HL-60 (cell line): ENCODE measurements at regions not wholly inside any gene's neighbourhood (a gene's known extent, or its start where the extent isn't known, plus 50 kb on each side); places are given as distances from the start of the nearest gene placed in this dataset.

ENCODE experiments used
- DNase-seq, 2 experiments: peaks; one replicate each; pipeline ENCODE4 v3.0.0-alpha.2; 2010 to 2020; ENCODE audit warnings: low read depth in 1 of 2, low spot score in 1 of 2
- H3K27ac ChIP-seq: fragments of 250-450 bp; sonication (Bioruptor Pico); replicated peaks from 2 replicates; pipeline ENCODE4 v1.5.1; 2020; ENCODE audit warnings: mild to moderate bottlenecking, moderate library complexity
- H3K27me3 ChIP-seq: fragments of 250-450 bp; sonication (Bioruptor Pico); 2 replicates; pipeline ENCODE4 v1.5.1; 2021; ENCODE audit warnings: mild to moderate bottlenecking, moderate library complexity; ENCODE audit not compliant: insufficient read depth, poor library complexity, severe bottlenecking
- H3K4me3 ChIP-seq: replicated peaks from 2 replicates; pipeline ENCODE4 v1.5.1; 2011; ENCODE audit warnings: mild to moderate bottlenecking, control low read depth, low read length; ENCODE audit not compliant: insufficient read depth
- CTCF ChIP-seq: IDR thresholded peaks from one replicate; pipeline ENCODE4 v1.5.1; 2011; ENCODE audit warnings: low read length, control low read depth, inconsistent platforms; ENCODE audit not compliant: insufficient read depth
- GABPA ChIP-seq: IDR thresholded peaks from 2 replicates; pipeline ENCODE4 v1.6.1; 2012; ENCODE audit warnings: low read depth
- POLR2AphosphoS5 ChIP-seq: IDR thresholded peaks from 2 replicates; pipeline ENCODE4 v1.6.1; 2012; ENCODE audit warnings: low read depth
- REST ChIP-seq: IDR thresholded peaks from 2 replicates; pipeline ENCODE4 v1.6.1; 2012; ENCODE audit warnings: low read depth; ENCODE audit not compliant: insufficient replicate concordance
- SPI1 ChIP-seq: IDR thresholded peaks from 2 replicates; pipeline ENCODE4 v1.6.1; 2012; ENCODE audit warnings: low read depth, mild to moderate bottlenecking, borderline replicate concordance

- DNase-seq: no peak
- TF ChIP-seq GABPA (no peak), SPI1 (no peak), CTCF (no peak)
- H3K27ac ChIP-seq: no peak overlapping the region
- H3K4me3 ChIP-seq: no peak overlapping the region
- H3K27me3 ChIP-seq: no peaks in the 10 kb centered on the region
These were observed 833.9 kb downstream of the FSTL5 start for GRCh38 chr4:161329852-161330251.

GRCh38 chr4:161321706-161322105 lies 842.1 kb downstream of the FSTL5 start:
- no peak for DNase-seq
- Histone ChIP-seq H3K27me3 (no peaks in the 10 kb centered on the region), H3K27ac (no peak overlapping the region), H3K4me3 (no peak overlapping the region)
- no peak for TF ChIP-seq CTCF

- Histone ChIP-seq H3K27ac (no peak overlapping the region), H3K27me3 (no peaks in the 10 kb centered on the region), H3K4me3 (no peak overlapping the region)
- peak; percentile 6 to 44 for DNase-seq
- TF ChIP-seq CTCF (peak; percentile 26), POLR2AphosphoS5 (no peak)
These were observed 843.4 kb downstream of the FSTL5 start for GRCh38 chr4:161320377-161320776.

GRCh38 chr4:161317000-161317399 lies 846.8 kb downstream of the FSTL5 start:
- no peak overlapping the region for H3K4me3 ChIP-seq
- DNase-seq: no peak
- TF ChIP-seq REST: no peak
- no peak for TF ChIP-seq GABPA
- TF ChIP-seq CTCF: no peak
- no peak for TF ChIP-seq SPI1
- TF ChIP-seq POLR2AphosphoS5: no peak

GRCh38 chr4:161314371-161314770 lies 849.4 kb downstream of the FSTL5 start:
- no peak overlapping the region for H3K4me3 ChIP-seq
- TF ChIP-seq SPI1 (no peak), GABPA (no peak), POLR2AphosphoS5 (no peak)
- H3K27ac ChIP-seq: no peak overlapping the region
- H3K27me3 ChIP-seq: no peaks in the 10 kb centered on the region
- DNase-seq: peak in 1 of 2 experiments; percentile 14

More at GRCh38 chr4:161317000-161317399, 846.8 kb downstream of the FSTL5 start:
- H3K27ac ChIP-seq: no peak overlapping the region
- H3K27me3 ChIP-seq: no peaks in the 10 kb centered on the region
